ENCODE measurements at regions not wholly inside any gene's neighbourhood (a gene's known extent, or its start where the extent isn't known, plus 50 kb on each side); places are given as distances from the start of the nearest gene placed in this dataset.
"Not testable (repeated sequence)": the region's sequence is repeated elsewhere in the genome, so short reads cannot be mapped to it uniquely, and the experiment has no call there.

DNA sequence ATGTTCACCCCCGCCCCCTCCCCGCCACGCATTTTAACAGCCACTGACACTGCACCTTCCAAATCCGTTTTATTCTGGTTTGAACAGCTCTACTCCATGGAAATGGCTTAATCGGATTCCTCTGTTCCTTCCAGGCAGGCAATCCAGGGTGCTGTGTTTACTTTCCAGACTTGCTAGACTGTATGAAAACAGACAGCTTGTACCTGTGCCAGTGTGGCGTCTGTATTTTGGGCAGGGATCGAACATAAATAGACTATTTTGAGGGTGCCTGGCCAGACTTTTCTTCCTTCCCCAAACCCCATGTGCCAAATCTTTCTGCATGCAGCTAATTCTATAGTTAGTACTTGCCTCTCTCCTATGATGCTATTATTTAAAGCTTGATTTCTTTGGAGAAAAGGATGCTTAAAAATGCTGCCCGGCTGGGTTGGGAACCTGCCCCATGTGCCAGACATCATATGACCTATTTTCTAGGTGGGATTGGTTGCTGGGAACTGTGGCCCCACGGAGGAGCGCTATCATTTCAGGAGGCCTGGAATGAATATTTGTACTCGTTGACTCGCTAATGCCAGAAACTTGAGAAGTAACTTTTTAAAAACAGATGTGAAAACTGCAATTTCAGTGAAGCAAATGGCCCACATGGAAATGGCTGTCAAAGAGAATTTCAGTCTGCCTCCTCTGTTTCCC lies 814.8 kb downstream of the BRD1 start:
- DNase-seq, result peak; percentile 3

DNA sequence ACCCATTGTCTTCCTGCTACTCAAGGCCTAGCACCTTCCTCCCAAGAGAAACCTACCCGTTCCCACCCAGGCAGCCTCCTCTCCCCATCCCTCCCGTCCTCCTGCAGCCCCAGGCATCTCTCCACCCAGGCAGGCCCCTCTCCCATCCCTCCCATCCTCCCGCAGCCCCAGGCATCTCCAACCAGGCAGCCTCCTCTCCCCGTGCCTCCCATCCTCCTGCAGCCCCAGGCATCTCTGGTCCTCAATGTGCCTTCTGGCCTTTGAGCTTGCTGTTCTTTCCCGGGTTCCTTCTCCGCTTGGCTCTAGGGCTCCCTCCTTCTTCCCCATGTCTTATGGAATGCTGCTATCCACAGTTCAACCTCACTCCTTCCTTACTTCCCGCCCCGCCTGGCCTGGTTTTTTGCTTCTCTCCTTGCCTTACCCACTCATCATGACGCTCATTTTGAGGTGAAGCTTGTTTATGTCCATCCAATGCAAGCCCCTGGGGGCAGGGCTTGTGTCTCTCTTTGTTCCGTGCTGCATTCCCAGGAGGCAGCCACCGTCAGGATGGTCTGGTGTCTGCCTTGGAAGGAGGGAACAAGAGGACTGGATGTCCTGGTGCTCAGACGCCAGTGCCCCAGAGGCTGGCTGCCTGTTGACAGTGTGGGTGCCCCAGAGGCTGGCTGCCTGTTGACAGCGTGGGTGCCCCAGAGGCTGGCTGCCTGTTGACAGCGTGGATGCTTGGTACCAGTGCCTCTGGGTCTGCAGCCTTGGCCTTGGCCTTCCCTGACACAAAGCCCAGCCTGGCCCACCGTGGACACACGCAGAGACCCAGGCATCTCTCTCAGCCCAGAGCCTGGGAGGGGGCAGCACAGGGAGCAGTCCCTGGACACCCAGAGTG lies 815.7 kb downstream of the BRD1 start:
- no peak for DNase-seq

DNA sequence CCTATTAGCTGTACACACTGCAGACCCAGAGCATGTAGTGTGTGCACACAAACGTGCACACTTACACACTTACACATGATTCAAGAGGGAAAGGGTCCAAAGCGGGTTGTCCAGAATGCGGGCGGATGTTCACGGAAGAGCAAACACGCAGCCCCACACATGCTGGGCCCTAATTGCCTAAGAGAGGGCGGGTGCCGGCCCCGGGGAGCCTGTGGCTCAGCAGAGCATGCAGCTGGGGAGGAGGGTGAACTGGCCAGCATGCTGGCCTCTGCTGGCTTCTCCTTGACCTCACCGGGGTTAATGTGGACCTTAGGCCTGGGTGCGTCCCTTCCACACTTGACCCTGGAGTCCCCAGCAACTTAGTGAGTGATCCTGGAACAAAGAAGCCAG lies 816.3 kb downstream of the BRD1 start:
- no peak for DNase-seq

DNA sequence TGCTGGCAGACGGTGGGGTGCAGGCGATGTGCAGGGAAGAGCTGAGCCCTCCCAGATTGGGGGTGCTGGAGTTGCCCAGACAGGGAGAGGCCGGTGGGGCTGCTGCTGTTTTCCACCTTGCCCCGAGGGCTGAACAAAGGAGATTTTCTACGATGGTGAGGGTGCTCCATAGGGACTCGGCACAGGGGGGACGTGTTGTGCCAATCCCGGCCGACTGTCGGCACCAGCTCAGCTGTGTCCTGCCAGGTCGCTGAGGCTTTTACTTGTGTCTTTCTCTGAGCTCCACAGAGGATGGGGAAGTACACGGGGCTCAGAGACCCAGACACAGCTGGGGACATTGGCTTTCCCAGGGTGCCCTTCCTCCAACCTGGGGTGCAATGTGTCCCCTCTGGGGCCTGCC lies 816.8 kb downstream of the BRD1 start:
- no peak for DNase-seq

DNA sequence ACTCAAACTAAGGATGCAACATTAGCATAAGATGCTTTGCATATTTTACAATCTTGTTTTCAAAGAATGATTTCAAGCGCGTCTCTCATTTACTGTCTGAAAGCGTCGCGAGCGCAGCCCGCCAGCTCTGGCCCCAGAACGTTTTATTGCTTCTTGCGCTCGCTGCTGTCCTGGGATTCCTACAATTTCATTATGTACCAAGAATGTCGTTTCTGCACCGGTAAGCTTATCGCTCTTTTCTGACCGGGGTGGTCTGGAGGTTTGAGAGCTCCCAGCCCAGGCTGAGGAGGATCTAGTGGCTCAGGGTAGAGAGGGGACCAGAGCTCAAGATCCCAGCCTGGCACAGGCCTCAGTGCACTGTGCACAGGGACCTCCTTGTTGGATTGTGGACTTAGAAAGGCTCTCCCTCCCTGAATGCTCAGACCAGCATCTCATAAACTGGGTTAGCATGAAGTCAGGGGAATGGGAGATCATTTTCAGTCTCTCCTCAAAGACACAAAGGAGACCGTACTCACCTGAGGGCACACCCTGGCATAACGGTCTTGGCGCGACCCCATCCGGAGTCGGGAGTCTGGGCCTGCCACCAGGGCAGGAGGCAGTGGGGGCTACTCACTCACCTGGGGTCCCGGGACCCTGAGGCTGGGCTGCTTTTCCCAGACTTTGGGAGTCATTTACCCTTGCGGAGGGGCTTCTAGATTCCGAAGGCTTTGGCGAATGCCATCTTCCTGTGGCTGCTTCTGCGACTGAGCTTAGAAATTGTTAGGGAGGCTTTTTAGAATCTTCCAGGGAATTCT lies 817.4 kb downstream of the BRD1 start:
- DNase-seq, result no peak

DNA sequence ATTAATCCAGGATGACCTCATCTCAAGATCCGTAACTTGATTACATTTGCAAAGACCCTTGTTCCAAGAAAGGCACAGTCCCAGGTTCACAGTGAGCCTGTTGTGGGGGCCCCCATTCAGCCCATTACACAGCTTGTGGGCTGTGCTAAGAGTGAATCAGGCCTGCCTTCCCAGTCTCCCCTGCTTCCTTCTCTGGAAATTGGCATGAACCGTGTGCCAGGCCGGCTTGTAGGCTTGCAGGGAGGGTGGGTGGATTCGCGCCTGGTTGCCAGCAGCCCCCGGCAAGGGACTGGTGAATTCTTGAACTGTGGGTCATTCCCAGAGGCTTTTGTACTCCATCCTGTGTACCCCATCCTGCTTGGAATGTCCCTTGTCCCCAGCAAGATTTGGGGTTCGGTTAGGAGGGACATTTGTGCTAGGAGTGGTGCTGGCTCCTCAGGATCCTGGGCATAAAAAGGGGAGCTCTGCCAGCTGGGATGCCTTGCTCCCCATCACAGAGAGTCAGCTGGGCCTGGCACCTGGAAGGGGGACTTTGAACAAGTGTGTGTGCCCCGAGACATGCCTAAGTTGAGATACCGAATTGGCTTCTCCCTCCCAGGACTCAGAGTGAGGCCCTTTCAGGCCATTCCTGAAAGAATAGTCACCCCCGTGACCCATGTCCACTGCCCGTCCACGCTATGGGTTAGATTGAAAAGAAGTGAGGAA lies 818.2 kb downstream of the BRD1 start:
- DNase-seq, result no peak

DNA sequence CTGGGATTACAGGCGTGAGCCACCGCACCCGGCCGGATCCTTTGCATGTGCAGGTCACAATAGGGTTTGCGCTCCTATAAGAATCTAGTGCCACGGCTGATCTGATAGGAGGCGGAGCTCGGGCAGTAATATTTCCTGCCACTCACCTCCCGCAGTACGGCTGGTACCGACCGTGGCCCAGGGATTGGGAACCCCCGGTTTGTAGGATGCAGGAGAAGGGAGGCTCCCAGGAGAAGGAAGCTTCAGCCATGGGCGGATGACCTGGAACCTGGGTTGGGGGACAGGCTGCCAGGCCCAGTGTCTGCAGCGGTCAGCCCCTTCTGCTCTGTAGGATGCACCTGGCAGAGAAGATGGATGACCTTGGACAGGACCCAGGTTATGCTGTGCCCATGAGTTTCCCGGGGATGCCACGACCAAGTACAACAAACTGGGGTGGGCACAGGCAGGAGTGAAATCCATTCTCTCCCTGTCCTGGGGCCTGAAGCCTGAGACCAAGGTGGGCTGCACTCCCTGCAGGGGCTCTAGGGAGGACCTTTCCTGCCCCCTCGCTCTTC lies 818.9 kb downstream of the BRD1 start:
- no peak for DNase-seq

DNA sequence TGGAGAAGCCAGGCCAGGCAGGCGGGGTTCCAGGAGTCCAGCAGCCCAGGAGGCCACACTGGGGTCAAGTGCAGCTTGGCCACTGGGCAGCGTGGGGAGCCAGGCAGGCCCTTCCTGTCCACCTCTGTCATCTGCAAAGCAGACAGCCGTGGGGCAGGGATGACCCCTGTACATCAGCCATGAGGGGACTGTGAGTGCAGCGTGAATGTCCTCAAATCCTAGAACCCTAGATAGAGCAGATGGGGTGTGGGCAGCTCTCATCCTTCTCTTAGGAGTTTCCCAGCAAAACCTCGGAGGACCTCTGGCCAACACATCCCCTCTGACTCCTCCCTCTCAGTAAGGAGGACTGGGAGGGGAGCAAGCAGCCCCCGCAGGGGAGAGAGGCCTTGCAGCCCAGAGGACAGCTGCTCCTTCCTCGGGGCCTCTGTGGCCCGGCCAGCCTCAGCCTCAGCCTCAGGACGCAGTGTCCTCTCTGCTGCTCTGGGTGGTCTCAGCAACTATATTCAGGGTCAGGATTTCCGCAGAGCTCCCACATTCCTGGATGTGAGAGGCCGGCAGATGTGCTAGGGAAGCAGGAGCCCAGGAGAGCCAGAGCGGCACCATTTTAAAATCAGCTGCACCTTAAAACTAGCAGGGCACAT lies 820.5 kb downstream of the BRD1 start:
- no peak for DNase-seq

DNA sequence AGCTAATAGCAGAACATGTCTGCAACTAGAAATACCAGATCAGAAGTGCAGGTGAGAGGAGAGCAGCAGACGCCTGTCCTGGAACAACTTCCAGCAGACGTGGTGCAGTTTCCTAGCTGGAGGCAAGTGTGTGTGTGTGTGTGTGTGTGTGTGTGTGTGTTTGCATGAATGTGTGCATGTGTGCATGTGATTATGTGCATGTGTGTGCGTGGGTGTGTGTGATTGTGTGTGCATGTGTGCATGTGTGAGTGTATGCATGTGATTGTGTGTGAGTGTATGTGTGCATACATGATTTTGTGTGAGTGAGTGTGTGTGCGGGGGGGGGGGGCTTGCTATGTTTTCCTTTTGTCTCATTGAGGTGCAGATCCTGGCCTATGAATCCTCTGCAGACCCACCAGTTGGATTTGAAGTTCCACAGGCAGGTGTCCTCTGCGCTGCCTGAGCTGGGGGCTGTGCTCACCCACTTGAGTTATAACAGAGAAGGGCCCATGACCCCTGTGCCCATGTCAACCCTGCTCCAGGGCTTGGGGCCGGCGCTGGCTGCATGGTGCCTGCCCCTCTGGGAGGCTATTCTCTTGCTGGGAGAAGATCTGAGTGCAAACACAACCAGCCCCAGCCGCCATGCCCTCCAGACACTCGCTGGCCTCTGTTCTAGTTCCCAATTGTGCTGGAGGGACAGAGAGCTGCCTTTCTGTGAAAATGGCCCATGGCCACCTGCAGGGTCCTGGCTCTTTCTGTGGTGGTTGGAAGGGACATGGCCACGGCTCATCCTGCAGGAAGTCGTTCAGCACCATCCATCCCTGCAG lies 821.3 kb downstream of the BRD1 start:
- no peak for DNase-seq

DNA sequence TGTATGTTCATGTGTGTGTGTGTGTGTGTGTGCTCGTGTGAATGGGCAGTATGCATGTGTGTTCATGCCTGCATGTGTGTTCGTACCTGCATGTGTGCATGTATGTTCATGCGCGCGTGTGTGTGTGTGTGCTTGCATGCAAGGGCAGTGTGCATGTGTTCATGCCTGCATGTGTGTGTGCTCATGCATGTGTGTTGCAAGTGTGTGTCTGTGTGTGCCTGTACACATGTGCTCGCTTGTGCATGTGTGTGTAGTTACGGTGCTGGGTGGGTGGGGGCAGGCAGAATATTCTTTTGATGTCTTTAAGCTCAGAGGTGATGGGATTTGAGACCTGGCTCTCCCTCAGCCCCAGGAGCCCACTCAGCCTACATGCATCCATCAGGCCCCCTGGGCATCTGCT lies 822.1 kb downstream of the BRD1 start:
- no peak for DNase-seq

DNA sequence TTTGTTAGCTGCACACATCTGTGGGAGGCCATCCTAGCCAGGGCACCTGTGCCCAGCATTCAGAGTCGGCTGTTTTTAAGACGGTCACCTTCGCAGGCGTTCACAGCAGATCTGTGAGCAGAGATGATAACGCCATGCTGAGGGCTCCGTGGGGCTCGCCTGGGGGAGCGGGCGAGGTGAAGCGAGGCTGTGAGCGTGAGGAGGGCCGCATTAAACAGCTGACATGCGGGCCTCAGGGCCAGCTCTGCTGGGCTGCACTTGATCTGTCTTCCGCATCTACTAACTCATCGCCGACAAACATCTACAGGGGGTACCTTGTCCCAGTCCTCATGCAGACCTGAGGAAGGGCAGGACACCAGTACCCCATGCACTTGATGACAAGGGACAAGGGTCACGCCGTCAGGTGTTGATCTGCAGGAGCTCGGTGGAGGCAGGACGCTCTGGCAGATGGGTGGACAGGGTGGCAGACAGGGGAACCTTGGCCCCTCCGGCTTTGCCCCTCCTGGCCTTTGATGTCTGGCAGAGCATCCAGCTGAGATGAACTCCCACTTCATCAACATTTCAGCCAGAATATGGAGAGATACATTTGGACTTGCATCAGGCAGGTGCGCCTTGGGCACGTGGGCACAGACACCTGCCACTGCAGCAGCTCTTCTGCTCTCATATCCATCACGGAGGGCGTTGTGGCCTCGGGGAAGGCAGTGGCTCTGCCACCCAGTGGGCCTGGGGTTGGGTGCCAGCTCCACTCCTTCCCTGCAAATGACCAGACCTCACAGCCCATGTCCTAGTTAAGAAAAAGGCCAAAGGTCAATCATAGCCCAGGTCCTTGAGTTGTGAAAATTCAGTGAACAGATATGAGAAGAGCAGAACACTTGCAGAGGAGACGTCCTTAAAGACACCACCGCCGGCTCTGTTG lies 822.9 kb downstream of the BRD1 start:
- no peak for DNase-seq

DNA sequence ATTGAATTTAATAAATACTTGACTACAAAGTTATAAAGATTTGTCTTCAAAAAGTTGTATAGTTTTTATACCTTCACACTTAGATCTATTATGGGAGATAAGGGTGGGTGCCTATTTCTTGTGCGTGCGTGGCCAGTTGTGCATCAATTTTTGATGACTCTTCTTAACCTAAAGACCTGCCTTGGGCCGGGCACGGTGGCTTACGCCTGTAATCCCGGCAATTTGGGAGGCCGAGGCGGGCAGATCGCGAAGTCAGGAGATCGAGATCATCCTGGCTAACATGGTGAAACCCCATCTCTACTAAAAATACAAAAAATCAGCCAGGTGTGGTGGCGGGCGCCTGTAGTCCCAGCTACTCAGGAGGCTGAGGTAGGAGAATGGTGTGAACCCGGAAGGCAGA lies 830.1 kb downstream of the BRD1 start:
- DNase-seq, result not testable (repeated sequence)

DNA sequence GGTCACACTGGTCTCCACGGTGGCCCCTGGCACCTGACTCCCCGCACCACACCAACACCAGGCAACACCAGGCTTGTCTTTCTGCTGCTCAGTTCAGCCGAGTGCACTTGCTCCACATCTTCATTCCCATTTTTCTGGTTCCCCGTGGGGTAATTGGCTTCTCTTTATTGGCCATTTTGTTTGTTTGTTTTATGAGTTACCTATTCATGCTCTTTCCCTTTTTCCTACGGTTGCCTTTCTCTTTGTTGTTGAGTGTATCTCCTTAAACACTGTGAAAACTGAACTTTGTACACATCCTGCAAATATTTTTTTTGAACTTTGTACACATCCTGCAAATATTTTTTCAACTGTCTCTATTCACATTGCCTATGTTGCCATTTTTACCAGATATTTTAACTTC lies 834.0 kb downstream of the BRD1 start:
- DNase-seq, result no peak

DNA sequence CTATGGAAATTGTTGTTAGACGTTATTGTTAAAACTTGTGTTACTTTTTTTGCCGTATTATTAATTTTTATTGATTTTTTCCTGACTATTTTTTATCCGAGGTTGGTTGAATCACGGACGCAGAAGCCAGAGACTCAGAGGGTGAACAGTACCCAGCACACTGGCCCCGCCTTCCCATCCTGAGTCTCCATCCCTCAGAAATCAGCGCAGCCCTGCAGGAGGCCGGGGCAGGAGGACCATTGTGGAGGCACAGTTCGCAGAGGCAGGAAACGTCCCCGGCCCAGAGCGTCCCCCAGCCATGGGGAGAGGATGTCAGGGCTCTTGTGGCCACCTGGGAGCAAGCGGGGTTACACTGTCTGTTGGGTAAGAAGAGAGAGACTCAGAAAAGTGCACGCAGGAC lies 843.0 kb downstream of the BRD1 start:
- no peak for DNase-seq

DNA sequence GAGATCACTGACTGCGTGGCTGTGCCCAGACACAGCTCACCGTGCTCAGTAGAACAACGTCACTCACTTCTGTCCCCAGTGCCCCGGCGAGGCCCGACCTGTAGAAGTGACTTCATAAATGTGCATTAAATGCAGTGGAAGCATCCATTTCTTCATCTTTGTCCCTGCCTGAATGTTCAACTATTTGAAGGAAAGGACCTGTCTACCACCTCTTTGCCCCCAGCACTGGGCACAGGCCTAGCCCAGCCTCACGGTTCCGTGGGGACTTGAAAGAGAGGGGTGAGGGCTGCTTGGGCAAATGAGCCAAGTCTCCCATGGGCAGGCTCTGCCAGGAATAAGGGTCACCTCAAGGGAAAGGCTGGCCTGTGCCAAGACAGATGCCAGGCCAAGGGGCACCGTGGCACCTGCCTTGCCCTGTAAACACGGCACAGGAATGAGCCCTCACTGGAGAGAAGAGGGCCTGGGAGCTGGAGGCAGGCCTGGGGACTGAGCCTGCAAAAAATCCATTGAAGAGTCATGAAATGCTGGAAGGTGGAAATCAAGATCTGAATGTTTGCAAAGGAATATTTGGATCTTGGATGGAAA lies 845.3 kb downstream of the BRD1 start:
- no peak for DNase-seq

DNA sequence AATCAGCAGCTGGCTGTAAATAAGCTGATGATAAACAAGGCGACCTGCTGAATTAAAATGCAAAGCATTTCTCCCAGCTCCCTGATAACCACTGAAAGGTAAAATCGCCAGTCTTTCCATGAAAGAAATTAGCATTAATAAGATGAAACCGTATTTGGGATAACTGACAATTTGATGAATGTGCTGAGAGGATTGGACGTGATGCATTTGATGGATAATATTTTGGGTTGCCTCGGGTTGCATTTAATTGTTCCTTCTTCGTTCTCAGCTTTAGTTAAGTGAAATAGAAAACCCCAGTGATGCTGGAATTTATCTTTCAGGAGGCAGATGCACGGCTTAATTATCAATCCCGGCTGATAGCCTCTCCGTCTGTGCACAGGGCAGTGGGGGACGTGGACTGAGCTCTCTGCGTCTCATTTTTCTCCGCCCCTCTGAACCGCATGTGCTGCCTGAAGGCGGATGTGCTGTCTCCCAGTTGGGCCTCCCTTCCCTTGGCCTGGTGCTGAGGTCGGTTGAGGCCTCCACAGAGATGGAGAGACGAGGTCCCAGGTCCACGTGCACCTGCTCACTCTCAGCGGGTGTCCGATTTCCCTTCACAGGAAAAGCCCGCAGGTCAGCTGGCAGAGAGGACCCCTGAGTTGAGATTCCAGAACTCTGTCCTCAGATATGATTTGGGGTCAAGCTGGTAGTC lies 846.2 kb downstream of the BRD1 start:
- DNase-seq, result no peak

DNA sequence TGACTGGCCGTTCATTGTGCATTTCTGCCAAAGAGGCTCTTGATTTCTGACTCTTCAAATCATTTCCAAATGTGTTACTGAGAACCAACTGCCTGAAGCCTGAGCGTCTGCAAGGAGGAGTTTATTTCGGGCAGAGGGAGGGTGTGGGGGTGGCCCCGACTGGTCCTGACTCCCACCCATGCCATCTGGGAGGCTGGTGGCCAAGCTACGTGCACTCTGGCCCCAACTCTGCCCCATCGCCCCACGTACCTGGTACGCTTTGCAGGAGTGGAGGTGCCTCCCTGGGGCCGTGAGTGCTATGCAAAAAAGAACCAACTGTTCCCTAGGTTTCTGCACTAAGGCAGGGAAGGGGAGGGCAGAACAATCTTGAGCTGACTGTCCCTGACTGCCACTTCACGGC lies 846.8 kb downstream of the BRD1 start:
- DNase-seq, result no peak

DNA sequence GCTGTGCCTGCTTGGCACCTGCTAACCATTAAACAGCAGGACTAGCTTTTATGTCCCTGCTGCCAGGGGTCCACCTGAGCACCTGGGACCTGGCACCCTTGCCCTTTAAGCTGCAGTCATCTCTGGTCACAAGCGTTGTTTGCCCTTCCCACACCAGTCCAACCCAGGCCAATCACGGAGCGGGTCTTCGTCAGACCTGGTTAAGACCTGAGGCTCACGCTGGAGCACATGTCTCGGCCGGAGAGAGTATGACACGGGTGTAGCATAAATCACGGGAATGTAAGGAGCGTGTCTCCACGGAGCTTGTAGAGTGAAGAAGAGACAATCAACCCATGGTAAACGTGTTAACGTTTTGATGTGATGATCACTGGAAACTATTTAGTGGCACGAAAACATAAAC lies 847.3 kb downstream of the BRD1 start:
- DNase-seq, result no peak

DNA sequence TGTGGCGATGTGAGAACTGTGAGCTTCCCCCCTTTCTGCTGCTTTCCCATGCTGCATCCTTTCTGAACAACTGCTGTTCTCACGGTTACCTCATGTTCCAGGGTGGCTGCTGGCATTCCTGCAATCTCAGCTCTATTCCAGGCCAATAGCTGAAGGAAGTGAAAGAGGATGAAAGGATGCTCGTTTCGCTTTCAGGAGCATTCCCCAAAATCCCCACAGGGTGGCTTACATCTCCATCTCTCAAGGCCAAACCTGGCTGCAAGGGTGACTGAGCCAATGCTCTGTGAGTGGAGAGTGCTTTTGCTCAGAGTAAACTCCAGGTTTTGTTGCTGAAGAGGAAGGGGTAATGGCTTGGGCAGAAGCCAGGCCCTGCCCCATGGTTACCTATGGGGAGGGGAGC lies 848.2 kb downstream of the BRD1 start:
- DNase-seq, result no peak

All from skin of body (tissue), 1 donor.